ENCODE measurements at regions not wholly inside any gene's neighbourhood (a gene's known extent, or its start where the extent isn't known, plus 50 kb on each side); places are given as distances from the start of the nearest gene placed in this dataset.

GRCh38 chr13:103540382-103540765 lies 474.2 kb upstream of the SLC10A2 start:
- H3K4me3 ChIP-seq (ENCODE audit: low read length): no peak overlapping the region
- no peak for DNase-seq (ENCODE audit: low read depth)
- TF ChIP-seq CTCF (conservative IDR thresholded peaks at IDR 0.05; ENCODE audit: low read depth, low read length): no peak

GRCh38 chr13:103539721-103540381 lies 473.6 kb upstream of the SLC10A2 start:
- H3K4me3 ChIP-seq (ENCODE audit: low read length): no peak overlapping the region
- TF ChIP-seq CTCF (conservative IDR thresholded peaks at IDR 0.05; ENCODE audit: low read depth, low read length): no peak
- no peak for DNase-seq (ENCODE audit: low read depth)

GRCh38 chr13:103539265-103539664 lies 473.0 kb upstream of the SLC10A2 start:
- no peak for DNase-seq (ENCODE audit: low read depth)
- TF ChIP-seq CTCF (conservative IDR thresholded peaks at IDR 0.05; ENCODE audit: low read depth, low read length): no peak
- no peak overlapping the region for H3K4me3 ChIP-seq (ENCODE audit: low read length)

GRCh38 chr13:103537616-103538015 lies 471.4 kb upstream of the SLC10A2 start:
- H3K4me3 ChIP-seq (ENCODE audit: low read length): no peak overlapping the region
- DNase-seq (ENCODE audit: low read depth): no peak
- TF ChIP-seq CTCF (conservative IDR thresholded peaks at IDR 0.05; ENCODE audit: low read depth, low read length): no peak

GRCh38 chr13:103531278-103531677 lies 465.1 kb upstream of the SLC10A2 start:
- TF ChIP-seq CTCF (conservative IDR thresholded peaks at IDR 0.05; ENCODE audit: low read depth, low read length): no peak
- no peak overlapping the region for H3K4me3 ChIP-seq (ENCODE audit: low read length)
- DNase-seq (ENCODE audit: low read depth): no peak

GRCh38 chr13:103528437-103528836 lies 462.2 kb upstream of the SLC10A2 start:
- no peak for DNase-seq (ENCODE audit: low read depth)
- no peak overlapping the region for H3K4me3 ChIP-seq (ENCODE audit: low read length)
- no peak for TF ChIP-seq CTCF (conservative IDR thresholded peaks at IDR 0.05; ENCODE audit: low read depth, low read length)

- TF ChIP-seq CTCF (conservative IDR thresholded peaks at IDR 0.05; ENCODE audit: low read depth, low read length): no peak
- no peak overlapping the region for H3K4me3 ChIP-seq (ENCODE audit: low read length)
These were observed 459.3 kb upstream of the SLC10A2 start for GRCh38 chr13:103525530-103525929.

More at GRCh38 chr13:103525530-103525929, 459.3 kb upstream of the SLC10A2 start:
- no peak for DNase-seq (ENCODE audit: low read depth)

Measured in retinal pigment epithelial cell (primary cell).